ENCODE measurements at regions not wholly inside any gene's neighbourhood (a gene's known extent, or its start where the extent isn't known, plus 50 kb on each side); places are given as distances from the start of the nearest gene placed in this dataset.

GRCh38 chr13:40232311-40233040 is 434.0 kb downstream of the FOXO1 start:
- H3K36me3 ChIP-seq (replicated peaks in 1 of 2; ENCODE audit: control insufficient read depth in 1 of 2, insufficient read depth in 2 of 2, low read length in 2 of 2) = no peaks in the 10 kb centered on the region
- peaks cover 0 to 7% (median 2%) of the 10 kb centered on the region in 7 donors for H3K9me3 Mint-ChIP-seq
- H3K27me3 Mint-ChIP-seq (ENCODE audit: low read depth in 3 of 3) = peaks cover 0 to 6% (median 0%) of the 10 kb centered on the region in 3 donors
- no peaks in the 10 kb centered on the region for H3K4me1 ChIP-seq (ENCODE audit: control insufficient read depth in 1 of 2, insufficient read depth in 2 of 2, low read length in 2 of 2)
- no peaks in the 10 kb centered on the region for H3K4me1 Mint-ChIP-seq
- no peak for DNase-seq
- no peak for TF ChIP-seq CTCF (IDR thresholded peaks at IDR 0.05)
- H3K9me3 ChIP-seq (replicated peaks in 1 of 2; ENCODE audit: control insufficient read depth in 1 of 2, insufficient read depth in 1 of 2, low read length in 2 of 2) = no peaks in the 10 kb centered on the region
- no peak overlapping the region for H3K4me3 ChIP-seq (replicated peaks in 1 of 3; ENCODE audit: low read depth in 2 of 3, low read length in 3 of 3)
- H2AFZ ChIP-seq (ENCODE audit: insufficient read depth, low read depth, low read length, poor library complexity, severe bottlenecking) = no peak overlapping the region
- no peak overlapping the region for H3K4me3 Mint-ChIP-seq
- no peak overlapping the region for H3K4me2 ChIP-seq (replicated peaks; ENCODE audit: extremely low read depth, low read length, poor library complexity, severe bottlenecking)
- intact Hi-C loops (cut with micrococcal nuclease) = no loop called here
- no peaks in the 10 kb centered on the region for H3K36me3 Mint-ChIP-seq
- no peaks in the 10 kb centered on the region for H3K79me2 ChIP-seq (ENCODE audit: insufficient read depth, low read length)
- H3K27me3 ChIP-seq (ENCODE audit: control insufficient read depth in 2 of 2, insufficient read depth in 2 of 2, low read length in 2 of 2) = no peaks in the 10 kb centered on the region
- no peaks in the 10 kb centered on the region for H4K20me1 ChIP-seq (ENCODE audit: insufficient read depth, low read length)
- no peak overlapping the region for H3K9ac ChIP-seq (ENCODE audit: insufficient read depth, low read length, poor library complexity, severe bottlenecking)
- no peak overlapping the region for H3K27ac Mint-ChIP-seq
- WGBS (ENCODE audit: insufficient coverage) = no CpG with 5 or more reads among the region's 3 CpGs
- H3K27ac ChIP-seq (ENCODE audit: low read depth in 1 of 2, low read length in 2 of 2) = no peak overlapping the region

- Mint-ChIP-seq H3K27ac (peak overlapping the region in 1 of 7 donors; percentile 82), H3K4me1 (no peaks in the 10 kb centered on the region)
- WGBS (ENCODE audit: insufficient coverage) = 94% methylated on average over 3 of the region's 8 CpGs
Measured at GRCh38 chr13:40233731-40234195, 432.7 kb downstream of the FOXO1 start.

More at GRCh38 chr13:40233731-40234195, 432.7 kb downstream of the FOXO1 start:
- Histone ChIP-seq H3K4me1 (ENCODE audit: control insufficient read depth in 1 of 2, insufficient read depth in 2 of 2, low read length in 2 of 2) (no peaks in the 10 kb centered on the region), H2AFZ (ENCODE audit: insufficient read depth, low read depth, low read length, poor library complexity, severe bottlenecking) (no peak overlapping the region), H3K36me3 (replicated peaks in 1 of 2; ENCODE audit: control insufficient read depth in 1 of 2, insufficient read depth in 2 of 2, low read length in 2 of 2) (no peaks in the 10 kb centered on the region), H3K27ac (ENCODE audit: low read depth in 1 of 2, low read length in 2 of 2) (no peak overlapping the region), H3K79me2 (ENCODE audit: insufficient read depth, low read length) (no peaks in the 10 kb centered on the region), H3K4me3 (replicated peaks in 1 of 3; ENCODE audit: low read depth in 2 of 3, low read length in 3 of 3) (no peak overlapping the region), H3K4me2 (replicated peaks; ENCODE audit: extremely low read depth, low read length, poor library complexity, severe bottlenecking) (no peak overlapping the region), H4K20me1 (ENCODE audit: insufficient read depth, low read length) (no peaks in the 10 kb centered on the region), H3K27me3 (ENCODE audit: control insufficient read depth in 2 of 2, insufficient read depth in 2 of 2, low read length in 2 of 2) (no peaks in the 10 kb centered on the region), H3K9ac (ENCODE audit: insufficient read depth, low read length, poor library complexity, severe bottlenecking) (no peak overlapping the region), H3K9me3 (replicated peaks in 1 of 2; ENCODE audit: control insufficient read depth in 1 of 2, insufficient read depth in 1 of 2, low read length in 2 of 2) (no peaks in the 10 kb centered on the region)
- intact Hi-C loops (cut with micrococcal nuclease) = no loop called here
- Mint-ChIP-seq H3K4me3 (no peak overlapping the region), H3K27me3 (ENCODE audit: low read depth in 3 of 3) (peaks cover 0 to 6% (median 0%) of the 10 kb centered on the region in 3 donors), H3K9me3 (peaks cover 0 to 7% (median 2%) of the 10 kb centered on the region in 7 donors), H3K36me3 (no peaks in the 10 kb centered on the region)
- DNase-seq = no peak
- no peak for TF ChIP-seq CTCF (IDR thresholded peaks at IDR 0.05)
